ENCODE measurements at regions not wholly inside any gene's neighbourhood (a gene's known extent, or its start where the extent isn't known, plus 50 kb on each side); places are given as distances from the start of the nearest gene placed in this dataset.
"Not testable (repeated sequence)": the region's sequence is repeated elsewhere in the genome, so short reads cannot be mapped to it uniquely, and the experiment has no call there.

DNA sequence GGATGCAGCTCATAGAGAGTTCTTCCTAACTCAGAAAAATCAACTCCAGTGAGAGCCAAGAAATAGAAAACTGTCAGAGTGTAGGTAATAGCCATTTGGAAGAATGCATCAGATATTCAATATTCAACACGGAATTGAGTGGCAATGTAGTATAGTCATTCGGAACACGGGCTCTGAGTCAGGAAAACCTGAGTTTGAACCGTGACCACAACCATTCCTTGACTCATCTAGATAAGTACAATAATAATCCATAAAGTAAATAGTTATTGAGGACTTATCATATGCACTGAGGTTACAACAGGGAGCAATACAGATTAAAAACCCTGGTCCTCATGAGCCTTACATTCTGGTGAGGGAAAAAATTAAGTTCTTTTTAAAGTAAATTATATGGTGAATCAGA, 62.6 kb upstream of the PHF21A start:
- no peak for DNase-seq

GRCh38 chr11:46181843-46182424, 60.7 kb upstream of the PHF21A start:
- no peak for DNase-seq

DNA sequence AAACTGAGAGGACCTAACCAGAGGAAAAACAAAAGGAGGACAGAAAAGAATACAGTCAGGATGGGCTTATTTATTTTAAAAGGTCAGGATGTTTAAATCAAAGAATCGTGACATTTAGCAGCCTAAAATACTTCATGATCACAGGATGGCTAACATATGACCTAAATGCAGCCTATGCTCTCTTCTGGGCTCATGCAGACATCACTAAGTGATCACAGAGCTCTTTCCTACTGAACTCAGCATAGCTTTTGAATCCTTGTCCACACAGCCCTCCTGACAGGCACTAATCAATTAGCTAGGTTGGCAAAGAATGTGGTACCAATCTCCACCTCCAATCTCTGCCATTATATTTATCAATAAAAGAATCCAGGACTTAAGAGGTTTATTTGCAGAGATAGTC, 60.1 kb upstream of the PHF21A start:
- no peak for DNase-seq

- DNase-seq, result no peak
Observed at GRCh38 chr11:46180736-46181135, 59.5 kb upstream of the PHF21A start.

GRCh38 chr11:46178513-46178912, 57.3 kb upstream of the PHF21A start:
- DNase-seq, result no peak

GRCh38 chr11:46176421-46176820, 55.2 kb upstream of the PHF21A start:
- no peak for DNase-seq

DNA sequence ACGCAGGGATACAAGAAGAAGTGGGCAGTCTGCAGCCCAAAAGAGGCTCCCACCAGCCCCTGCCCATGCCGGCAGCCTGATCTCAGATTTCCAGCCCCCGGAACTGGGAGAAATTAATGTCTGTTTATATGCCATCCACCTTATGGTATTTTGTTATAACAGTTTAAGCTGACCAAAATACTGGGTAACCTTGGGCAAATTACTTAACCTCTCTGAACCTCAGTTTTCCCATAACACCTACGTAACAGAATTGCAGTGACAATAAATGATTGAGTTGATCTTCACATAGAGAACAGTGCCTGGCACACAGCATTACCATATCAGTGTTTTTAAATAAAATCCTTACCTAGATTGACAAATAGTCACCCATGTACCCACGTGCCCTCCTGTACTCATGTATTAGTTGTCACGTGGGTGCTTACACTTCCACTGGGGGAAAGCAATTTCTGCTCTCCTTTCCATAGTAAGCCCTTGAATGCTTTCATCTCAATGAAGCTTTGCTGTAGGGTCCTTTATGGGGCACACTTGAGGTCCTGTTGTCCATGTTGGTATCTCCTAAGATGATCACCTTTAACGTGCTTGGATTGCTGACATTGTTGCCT, 54.2 kb upstream of the PHF21A start:
- DNase-seq, result no peak

DNA sequence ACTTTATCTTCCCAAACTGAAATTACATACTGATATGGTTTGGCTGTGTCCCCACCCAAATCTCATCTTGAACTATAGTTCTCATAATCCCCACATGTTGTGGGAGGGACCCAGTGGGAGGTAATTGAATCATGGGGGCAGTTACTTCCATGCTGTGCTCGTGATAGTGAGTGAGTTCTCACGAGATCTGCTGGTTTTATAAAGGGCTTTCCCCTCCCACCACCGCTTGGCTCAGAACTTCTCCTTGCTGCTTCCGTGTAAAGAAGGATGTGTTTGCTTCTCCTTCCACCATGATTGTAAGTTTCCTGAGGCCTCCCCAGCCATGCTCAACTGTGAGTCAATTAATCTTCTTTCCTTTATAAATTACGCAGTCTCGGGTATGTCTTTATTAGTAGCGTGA, 50.4 kb upstream of the PHF21A start:
- not testable (repeated sequence) for DNase-seq
